ENCODE measurements at regions not wholly inside any gene's neighbourhood (a gene's known extent, or its start where the extent isn't known, plus 50 kb on each side); places are given as distances from the start of the nearest gene placed in this dataset.

- TF ChIP-seq CTCF (IDR thresholded peaks at IDR 0.05 in 8 of 11, conservative IDR thresholded peaks at IDR 0.05 in 3 of 11), result no peak
- no peak for TF ChIP-seq POLR2AphosphoS5 (IDR thresholded peaks at IDR 0.05)
- no peak for TF ChIP-seq POLR2A (IDR thresholded peaks at IDR 0.05)
Observed at GRCh38 chr6:21804941-21805610, 211.5 kb downstream of the SOX4 start.
